DND-41 (cell line): ENCODE measurements at regions not wholly inside any gene's neighbourhood (a gene's known extent, or its start where the extent isn't known, plus 50 kb on each side); places are given as distances from the start of the nearest gene placed in this dataset.

Experiments used
- EZH2 ChIP-seq: IDR thresholded peaks from 3 replicates; pipeline ENCODE4 v1.6.1; 2012; ENCODE audit warnings: borderline replicate concordance, low read depth, mild to moderate bottlenecking, moderate library complexity, low read length, inconsistent platforms; ENCODE audit not compliant: severe bottlenecking
- TF ChIP-seq, protein P1 (sequence below): IDR thresholded peaks from 2 replicates; pipeline ENCODE4 v1.5.1; 2012; ENCODE audit warnings: borderline replicate concordance, low read length, moderate library complexity, mild to moderate bottlenecking; ENCODE audit not compliant: poor library complexity, severe bottlenecking; ENCODE audit errors: extremely low read depth

DNA sequence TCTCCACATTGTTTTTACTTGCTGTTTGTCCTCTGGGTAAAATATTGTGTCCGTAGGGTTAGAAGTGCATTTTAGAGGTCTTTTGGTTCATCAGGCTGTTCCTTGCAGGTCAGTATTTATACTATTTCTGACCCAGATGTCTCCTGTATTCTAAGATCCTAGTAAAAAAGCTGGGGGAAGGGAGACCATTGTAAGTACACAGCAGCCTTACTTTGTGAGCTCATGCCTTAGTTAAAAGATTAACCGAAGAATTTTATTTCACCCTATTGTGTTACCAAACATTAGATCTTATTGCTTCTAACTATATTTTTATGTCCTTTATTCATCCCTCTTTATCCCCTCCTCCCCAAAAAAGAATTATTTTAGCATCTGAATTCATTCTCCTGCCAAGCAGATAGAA, 444.1 kb upstream of the RBFOX1 start:
- no peak for TF ChIP-seq EZH2
- TF ChIP-seq, protein P1, sequence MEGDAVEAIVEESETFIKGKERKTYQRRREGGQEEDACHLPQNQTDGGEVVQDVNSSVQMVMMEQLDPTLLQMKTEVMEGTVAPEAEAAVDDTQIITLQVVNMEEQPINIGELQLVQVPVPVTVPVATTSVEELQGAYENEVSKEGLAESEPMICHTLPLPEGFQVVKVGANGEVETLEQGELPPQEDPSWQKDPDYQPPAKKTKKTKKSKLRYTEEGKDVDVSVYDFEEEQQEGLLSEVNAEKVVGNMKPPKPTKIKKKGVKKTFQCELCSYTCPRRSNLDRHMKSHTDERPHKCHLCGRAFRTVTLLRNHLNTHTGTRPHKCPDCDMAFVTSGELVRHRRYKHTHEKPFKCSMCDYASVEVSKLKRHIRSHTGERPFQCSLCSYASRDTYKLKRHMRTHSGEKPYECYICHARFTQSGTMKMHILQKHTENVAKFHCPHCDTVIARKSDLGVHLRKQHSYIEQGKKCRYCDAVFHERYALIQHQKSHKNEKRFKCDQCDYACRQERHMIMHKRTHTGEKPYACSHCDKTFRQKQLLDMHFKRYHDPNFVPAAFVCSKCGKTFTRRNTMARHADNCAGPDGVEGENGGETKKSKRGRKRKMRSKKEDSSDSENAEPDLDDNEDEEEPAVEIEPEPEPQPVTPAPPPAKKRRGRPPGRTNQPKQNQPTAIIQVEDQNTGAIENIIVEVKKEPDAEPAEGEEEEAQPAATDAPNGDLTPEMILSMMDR, result no peak
